B cell (primary cell): ENCODE measurements at regions not wholly inside any gene's neighbourhood (a gene's known extent, or its start where the extent isn't known, plus 50 kb on each side); places are given as distances from the start of the nearest gene placed in this dataset.
"Not testable (repeated sequence)": the region's sequence is repeated elsewhere in the genome, so short reads cannot be mapped to it uniquely, and the experiment has no call there.

Experiments used
- ATAC-seq: fragments of 200-7000 bp; cut with Tn5 transposase; one replicate; pipeline ENCODE4 v1.10.0; 2021; ENCODE audit warnings: low read depth, mild to moderate bottlenecking, moderate number of reproducible peaks, moderate library complexity
- CTCF ChIA-PET: fragments of 350-600 bp; sonication (Branson Sonifier 250); formaldehyde crosslinking; loops from one replicate; lab custom pipeline; 2021; ENCODE audit warnings: antibody characterized with exemption, inconsistent platforms; lab: Charles Lee
- POLR2A ChIA-PET: fragments of 350-600 bp; sonication (Branson Sonifier 250); formaldehyde crosslinking; loops from one replicate; lab custom pipeline; 2021; ENCODE audit warnings: antibody characterized with exemption; lab: Charles Lee
- DNase-seq: peaks from one replicate; pipeline ENCODE4 v3.0.0; 2013
- H2AFZ ChIP-seq: 2 replicates; pipeline ENCODE4 v1.6.1; 2012; ENCODE audit warnings: mild to moderate bottlenecking, low read depth, low read length; ENCODE audit not compliant: insufficient read depth, poor library complexity, severe bottlenecking
- H3K27ac ChIP-seq, 2 donors: 1 replicate in 1 of 2; 2 replicates in 1 of 2; pipeline ENCODE4 v1.5.1; 2012 to 2013; ENCODE audit warnings: low read length in 2 of 2, mild to moderate bottlenecking in 2 of 2, moderate library complexity in 1 of 2
- H3K27me3 ChIP-seq, 4 experiments: fragments of 200-600 bp in 1 of 4; sonication (generic) in 1 of 4; replicated peaks in 1 of 4; 1 replicate in 2 of 4; 2 replicates in 2 of 4; pipeline versions ENCODE4 v1.6.1 to v1.7.0; 2013 to 2016; ENCODE audit warnings: low read length in 3 of 4, mild to moderate bottlenecking in 2 of 4, mixed read lengths in 1 of 4, moderate library complexity in 1 of 4; ENCODE audit not compliant: insufficient read depth in 4 of 4, control insufficient read depth in 3 of 4; ENCODE audit errors: control extremely low read depth in 1 of 4
- H3K36me3 ChIP-seq, 2 experiments: replicated peaks in 1 of 2; 1 replicate in 1 of 2; 2 replicates in 1 of 2; pipeline versions ENCODE4 v1.6.1 to v1.7.1; 2013; ENCODE audit warnings: low read length in 1 of 2; ENCODE audit not compliant: insufficient read depth in 2 of 2, control insufficient read depth in 1 of 2; ENCODE audit errors: control extremely low read depth in 1 of 2, extremely low read depth in 1 of 2
- H3K4me1 ChIP-seq, 2 donors: fragments of 200-600 bp in 1 of 2; sonication (generic) in 1 of 2; 1 replicate in 1 of 2; 2 replicates in 1 of 2; pipeline versions ENCODE4 v1.5.1 to v1.6.1; 2013 to 2017; ENCODE audit warnings: low read length in 2 of 2; ENCODE audit not compliant: control insufficient read depth in 2 of 2, insufficient read depth in 2 of 2
- H3K4me2 ChIP-seq: replicated peaks from 2 replicates; pipeline ENCODE3; 2012; ENCODE audit warnings: mild to moderate bottlenecking, low read depth, low read length; ENCODE audit not compliant: poor library complexity, severe bottlenecking
- H3K4me3 ChIP-seq, 5 experiments: fragments of 200-600 bp in 1 of 5; sonication (generic) in 1 of 5; 1 replicate in 3 of 5; 2 replicates in 2 of 5; pipeline versions ENCODE4 v1.5.1 to v1.7.0; 2011 to 2016; ENCODE audit warnings: low read length in 4 of 5, mild to moderate bottlenecking in 4 of 5, low read depth in 2 of 5, control low read depth in 1 of 5, moderate library complexity in 1 of 5; ENCODE audit not compliant: insufficient read depth in 1 of 5; ENCODE audit errors: control extremely low read depth in 1 of 5, extremely low read depth in 1 of 5
- H3K79me2 ChIP-seq: fragments of 200-600 bp; sonication (generic); one replicate; pipeline ENCODE4 v1.6.0; 2016; ENCODE audit warnings: low read length; ENCODE audit not compliant: control insufficient read depth, insufficient read depth
- H3K9ac ChIP-seq: fragments of 200-600 bp; sonication (generic); 2 replicates; pipeline ENCODE4 v1.6.1; 2017; ENCODE audit warnings: mild to moderate bottlenecking, low read length, moderate library complexity
- H3K9me3 ChIP-seq, 3 donors: one replicate each; pipeline versions ENCODE4 v1.6.1 to v1.7.1; 2013; ENCODE audit warnings: low read length in 2 of 3; ENCODE audit not compliant: control insufficient read depth in 2 of 3, insufficient read depth in 1 of 3; ENCODE audit errors: control extremely low read depth in 1 of 3
- H4K20me1 ChIP-seq: 2 replicates; pipeline ENCODE4 v1.6.0; 2012; ENCODE audit warnings: mild to moderate bottlenecking, low read length; ENCODE audit not compliant: insufficient read depth, control insufficient read depth, poor library complexity, severe bottlenecking
- H3K27ac Mint-ChIP-seq: one replicate; pipeline ENCODE4 v1.8.0; 2021; ENCODE audit warnings: mixed read lengths
- H3K27me3 Mint-ChIP-seq: one replicate; pipeline ENCODE4 v1.8.0; 2021; ENCODE audit warnings: mixed read lengths
- H3K4me1 Mint-ChIP-seq: one replicate; pipeline ENCODE4 v1.8.0; 2021; ENCODE audit warnings: mixed read lengths
- H3K4me3 Mint-ChIP-seq: one replicate; pipeline ENCODE4 v1.8.0; 2021; ENCODE audit warnings: mixed read lengths
- H3K9me3 Mint-ChIP-seq: one replicate; pipeline ENCODE4 v1.8.0; 2022; ENCODE audit warnings: mixed read lengths; ENCODE audit not compliant: insufficient read depth
- EZH2 ChIP-seq: IDR thresholded peaks from 2 replicates; pipeline ENCODE4 v1.6.1; 2012; ENCODE audit warnings: borderline replicate concordance, low read depth, mild to moderate bottlenecking, moderate library complexity, low read length; ENCODE audit not compliant: insufficient read depth, poor library complexity, severe bottlenecking
- WGBS: methylation state at CpG from one replicate; pipeline ENCODE4 v1.1.5; 2013; ENCODE audit warnings: missing lambda C conversion rate; ENCODE audit not compliant: insufficient coverage; 5-methylcytosine and 5-hydroxymethylcytosine counted together
- intact Hi-C: fragments of 100-400 bp; cut with micrococcal nuclease; formaldehyde crosslinking; loops from one replicate; pipeline ENCODE4 v1.10.0; 2022
- TF ChIP-seq, protein P1 (sequence below): fragments of 200-600 bp; IDR thresholded peaks from one replicate; pipeline ENCODE4 v1.8.0; 2022; ENCODE audit warnings: antibody characterized with exemption, mild to moderate bottlenecking

DNA sequence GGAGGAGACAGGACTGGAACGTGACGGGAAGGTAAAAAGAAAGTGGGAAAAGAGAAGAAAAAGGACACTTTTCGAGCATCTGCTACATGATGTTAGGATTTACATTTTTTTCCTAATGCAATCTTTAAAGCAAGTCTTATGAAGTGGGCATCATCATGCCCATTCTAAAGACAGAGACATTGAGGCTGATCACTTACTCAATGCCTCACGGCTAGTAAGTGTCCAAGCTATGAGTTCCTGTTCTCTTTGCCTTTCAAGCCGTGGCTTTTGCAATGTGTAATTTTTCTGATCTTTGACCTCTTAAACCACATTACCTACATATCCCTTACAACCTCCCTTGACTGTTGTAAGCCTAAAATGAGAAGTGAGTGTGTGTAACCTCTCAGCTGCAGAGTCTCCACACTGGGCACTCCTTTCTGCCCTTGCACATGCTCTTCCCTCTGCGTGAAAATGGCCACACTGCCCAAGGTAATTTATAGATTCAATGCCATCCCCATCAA lies 649.2 kb downstream of the RNF144A start:
- no peak for DNase-seq
- Mint-ChIP-seq H3K27me3 (peaks cover 3% of the 10 kb centered on the region), H3K4me3 (no peak overlapping the region), H3K9me3 (peaks cover 2% of the 10 kb centered on the region), H3K4me1 (no peaks in the 10 kb centered on the region), H3K27ac (no peak overlapping the region)
- Histone ChIP-seq H2AFZ (no peak overlapping the region), H3K4me1 (no peaks in the 10 kb centered on the region), H3K36me3 (no peaks in the 10 kb centered on the region), H3K79me2 (no peaks in the 10 kb centered on the region), H3K4me2 (no peak overlapping the region), H3K9ac (no peak overlapping the region), H3K9me3 (peaks cover 0 to 2% (median 0%) of the 10 kb centered on the region in 3 donors), H4K20me1 (no peaks in the 10 kb centered on the region), H3K4me3 (no peak overlapping the region), H3K27me3 (no peaks in the 10 kb centered on the region), H3K27ac (no peak overlapping the region)
- TF ChIP-seq, protein P1, sequence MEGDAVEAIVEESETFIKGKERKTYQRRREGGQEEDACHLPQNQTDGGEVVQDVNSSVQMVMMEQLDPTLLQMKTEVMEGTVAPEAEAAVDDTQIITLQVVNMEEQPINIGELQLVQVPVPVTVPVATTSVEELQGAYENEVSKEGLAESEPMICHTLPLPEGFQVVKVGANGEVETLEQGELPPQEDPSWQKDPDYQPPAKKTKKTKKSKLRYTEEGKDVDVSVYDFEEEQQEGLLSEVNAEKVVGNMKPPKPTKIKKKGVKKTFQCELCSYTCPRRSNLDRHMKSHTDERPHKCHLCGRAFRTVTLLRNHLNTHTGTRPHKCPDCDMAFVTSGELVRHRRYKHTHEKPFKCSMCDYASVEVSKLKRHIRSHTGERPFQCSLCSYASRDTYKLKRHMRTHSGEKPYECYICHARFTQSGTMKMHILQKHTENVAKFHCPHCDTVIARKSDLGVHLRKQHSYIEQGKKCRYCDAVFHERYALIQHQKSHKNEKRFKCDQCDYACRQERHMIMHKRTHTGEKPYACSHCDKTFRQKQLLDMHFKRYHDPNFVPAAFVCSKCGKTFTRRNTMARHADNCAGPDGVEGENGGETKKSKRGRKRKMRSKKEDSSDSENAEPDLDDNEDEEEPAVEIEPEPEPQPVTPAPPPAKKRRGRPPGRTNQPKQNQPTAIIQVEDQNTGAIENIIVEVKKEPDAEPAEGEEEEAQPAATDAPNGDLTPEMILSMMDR, result no peak
- no peak for TF ChIP-seq EZH2
- no peak for ATAC-seq
- intact Hi-C loops, result no loop called here
- 83% methylated on average over 2 of the region's 6 CpGs for WGBS
- POLR2A ChIA-PET, result no interaction called here
- CTCF ChIA-PET, result no interaction called here

DNA sequence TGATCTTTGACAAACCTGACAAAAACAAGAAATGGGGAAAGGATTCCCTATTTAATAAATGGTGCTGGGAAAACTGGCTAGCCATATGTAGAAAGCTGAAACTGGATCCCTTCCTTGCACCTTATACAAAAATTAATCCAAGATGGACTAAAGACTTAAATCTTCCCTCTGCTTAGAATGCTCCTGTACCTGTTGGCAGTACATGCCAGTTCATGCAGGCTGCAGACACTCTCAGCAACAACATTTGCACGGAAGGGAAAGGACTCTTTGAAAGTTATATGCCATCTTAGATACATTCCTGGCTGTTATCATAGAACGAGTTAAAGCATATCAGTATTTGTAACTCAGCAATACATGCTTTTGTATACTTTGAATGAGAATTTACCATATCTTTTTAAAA lies 649.9 kb downstream of the RNF144A start:
- H3K27ac Mint-ChIP-seq, H3K36me3 ChIP-seq, H3K9ac ChIP-seq, H3K4me3 Mint-ChIP-seq, H3K9me3 ChIP-seq, POLR2A ChIA-PET, H3K27ac ChIP-seq, H3K4me1 ChIP-seq, DNase-seq, H2AFZ ChIP-seq, H3K27me3 Mint-ChIP-seq, intact Hi-C loops, H3K79me2 ChIP-seq, H3K4me1 Mint-ChIP-seq, H4K20me1 ChIP-seq, H3K9me3 Mint-ChIP-seq, H3K4me3 ChIP-seq, H3K4me2 ChIP-seq, CTCF ChIA-PET, ATAC-seq, H3K27me3 ChIP-seq: not testable (repeated sequence)
- no CpG with 5 or more reads among the region's 2 CpGs for WGBS
